ENCODE measurements at regions not wholly inside any gene's neighbourhood (a gene's known extent, or its start where the extent isn't known, plus 50 kb on each side); places are given as distances from the start of the nearest gene placed in this dataset.

- TF ChIP-seq, protein P1, sequence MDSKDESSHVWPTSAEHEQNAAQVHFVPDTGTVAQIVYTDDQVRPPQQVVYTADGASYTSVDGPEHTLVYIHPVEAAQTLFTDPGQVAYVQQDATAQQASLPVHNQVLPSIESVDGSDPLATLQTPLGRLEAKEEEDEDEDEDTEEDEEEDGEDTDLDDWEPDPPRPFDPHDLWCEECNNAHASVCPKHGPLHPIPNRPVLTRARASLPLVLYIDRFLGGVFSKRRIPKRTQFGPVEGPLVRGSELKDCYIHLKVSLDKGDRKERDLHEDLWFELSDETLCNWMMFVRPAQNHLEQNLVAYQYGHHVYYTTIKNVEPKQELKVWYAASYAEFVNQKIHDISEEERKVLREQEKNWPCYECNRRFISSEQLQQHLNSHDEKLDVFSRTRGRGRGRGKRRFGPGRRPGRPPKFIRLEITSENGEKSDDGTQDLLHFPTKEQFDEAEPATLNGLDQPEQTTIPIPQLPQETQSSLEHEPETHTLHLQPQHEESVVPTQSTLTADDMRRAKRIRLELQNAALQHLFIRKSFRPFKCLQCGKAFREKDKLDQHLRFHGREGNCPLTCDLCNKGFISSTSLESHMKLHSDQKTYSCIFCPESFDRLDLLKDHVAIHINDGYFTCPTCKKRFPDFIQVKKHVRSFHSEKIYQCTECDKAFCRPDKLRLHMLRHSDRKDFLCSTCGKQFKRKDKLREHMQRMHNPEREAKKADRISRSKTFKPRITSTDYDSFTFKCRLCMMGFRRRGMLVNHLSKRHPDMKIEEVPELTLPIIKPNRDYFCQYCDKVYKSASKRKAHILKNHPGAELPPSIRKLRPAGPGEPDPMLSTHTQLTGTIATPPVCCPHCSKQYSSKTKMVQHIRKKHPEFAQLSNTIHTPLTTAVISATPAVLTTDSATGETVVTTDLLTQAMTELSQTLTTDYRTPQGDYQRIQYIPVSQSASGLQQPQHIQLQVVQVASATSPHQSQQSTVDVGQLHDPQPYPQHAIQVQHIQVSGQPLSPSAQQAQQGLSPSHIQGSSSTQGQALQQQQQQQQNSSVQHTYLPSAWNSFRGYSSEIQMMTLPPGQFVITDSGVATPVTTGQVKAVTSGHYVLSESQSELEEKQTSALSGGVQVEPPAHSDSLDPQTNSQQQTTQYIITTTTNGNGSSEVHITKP (IDR thresholded peaks at IDR 0.05; ENCODE audit: partially characterized antibody) = peak; percentile 15
- TF ChIP-seq TCF7L2 (IDR thresholded peaks at IDR 0.05; ENCODE audit: low read depth, low read length) = no peak
- no peak for TF ChIP-seq NRF1 (conservative IDR thresholded peaks at IDR 0.05 in 1 of 2, IDR thresholded peaks at IDR 0.05 in 1 of 2)
- TF ChIP-seq ATF4 (CRISPR knock-in tag; IDR thresholded peaks at IDR 0.05) = no peak
- no peak for TF ChIP-seq JUN (IDR thresholded peaks at IDR 0.05; ENCODE audit: borderline replicate concordance, low read depth, low read length)
- no peak for TF ChIP-seq JUN (CRISPR knock-in tag; IDR thresholded peaks at IDR 0.05; ENCODE audit: borderline replicate concordance)
- no peak for TF ChIP-seq ZBTB34 (CRISPR knock-in tag; IDR thresholded peaks at IDR 0.05)
- TF ChIP-seq BACH1 (tag; IDR thresholded peaks at IDR 0.05) = peak; percentile 71; the same call in 1 of the 2 replicates
- TF ChIP-seq ZBTB8A (IDR thresholded peaks at IDR 0.05; ENCODE audit: partially characterized antibody) = no peak
- TF ChIP-seq ZNF165 (CRISPR knock-in tag; IDR thresholded peaks at IDR 0.05; ENCODE audit: borderline replicate concordance) = no peak
- no peak for TF ChIP-seq KLF6 (CRISPR knock-in tag; IDR thresholded peaks at IDR 0.05; ENCODE audit: borderline replicate concordance)
- no peak for TF ChIP-seq ELF4 (CRISPR knock-in tag; IDR thresholded peaks at IDR 0.05)
- TF ChIP-seq NONO (IDR thresholded peaks at IDR 0.05; ENCODE audit: low read depth in 2 of 2, low read length in 1 of 2) = no peak
- no peak for TF ChIP-seq PRMT5 (CRISPR knock-in tag; IDR thresholded peaks at IDR 0.05)
- TF ChIP-seq FOXA3 (CRISPR knock-in tag; conservative IDR thresholded peaks at IDR 0.05 in 1 of 2, IDR thresholded peaks at IDR 0.05 in 1 of 2) = no peak
- TF ChIP-seq PML (IDR thresholded peaks at IDR 0.05; ENCODE audit: low read length) = no peak
- TF ChIP-seq, protein P2, sequence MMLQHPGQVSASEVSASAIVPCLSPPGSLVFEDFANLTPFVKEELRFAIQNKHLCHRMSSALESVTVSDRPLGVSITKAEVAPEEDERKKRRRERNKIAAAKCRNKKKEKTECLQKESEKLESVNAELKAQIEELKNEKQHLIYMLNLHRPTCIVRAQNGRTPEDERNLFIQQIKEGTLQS (IDR thresholded peaks at IDR 0.05) = peak; percentile 67
- TF ChIP-seq, protein P2 (CRISPR knock-in tag; conservative IDR thresholded peaks at IDR 0.05) = no peak
- no peak for TF ChIP-seq PTBP1 (IDR thresholded peaks at IDR 0.05; ENCODE audit: low read depth, low read length)
Observed at GRCh38 chr6:99013145-99013544, 65.4 kb upstream of the FBXL4 start (continued).

All from K562 (cell line).